CMK (cell line): ENCODE measurements at regions not wholly inside any gene's neighbourhood (a gene's known extent, or its start where the extent isn't known, plus 50 kb on each side); places are given as distances from the start of the nearest gene placed in this dataset.
A peak's percentile ranks its signal among the peaks of the same experiment; 100 is the strongest.

Experiments used
- DNase-seq: peaks from one replicate; pipeline ENCODE4 v3.0.0-alpha.2; 2010; ENCODE audit warnings: low read depth

- DNase-seq = no peak
These were observed 1314.6 kb downstream of the EFNB2 start for GRCh38 chr13:105220881-105221280.

GRCh38 chr13:105220063-105220462, 1315.4 kb downstream of the EFNB2 start:
- DNase-seq = no peak

- DNase-seq = no peak
These were observed 1315.8 kb downstream of the EFNB2 start for GRCh38 chr13:105219651-105220050.

- DNase-seq = no peak
These were observed 1322.0 kb downstream of the EFNB2 start for GRCh38 chr13:105213512-105213911.

- no peak for DNase-seq
These were observed 1327.7 kb downstream of the EFNB2 start for GRCh38 chr13:105207572-105208293.

GRCh38 chr13:105202354-105202753, 1333.1 kb downstream of the EFNB2 start:
- peak; percentile 14 for DNase-seq

GRCh38 chr13:105201351-105201750, 1334.1 kb downstream of the EFNB2 start:
- no peak for DNase-seq

GRCh38 chr13:105200181-105200580, 1335.3 kb downstream of the EFNB2 start:
- DNase-seq = no peak

GRCh38 chr13:105196052-105196451, 1339.4 kb downstream of the EFNB2 start:
- no peak for DNase-seq

GRCh38 chr13:105193026-105193425, 1342.4 kb downstream of the EFNB2 start:
- DNase-seq = no peak

GRCh38 chr13:105184201-105184600, 1351.3 kb downstream of the EFNB2 start:
- no peak for DNase-seq

- peak; percentile 17 for DNase-seq
These were observed 1358.1 kb downstream of the EFNB2 start for GRCh38 chr13:105177265-105177900.

GRCh38 chr13:105170438-105170837, 1365.0 kb downstream of the EFNB2 start:
- no peak for DNase-seq

GRCh38 chr13:105168295-105168694, 1367.2 kb downstream of the EFNB2 start:
- DNase-seq = no peak

- no peak for DNase-seq
These were observed 1368.1 kb downstream of the EFNB2 start for GRCh38 chr13:105167385-105167784.

- no peak for DNase-seq
These were observed 1369.9 kb downstream of the EFNB2 start for GRCh38 chr13:105165449-105166125.

GRCh38 chr13:105159841-105160240, 1375.6 kb downstream of the EFNB2 start:
- no peak for DNase-seq

GRCh38 chr13:105153611-105154010, 1381.9 kb downstream of the EFNB2 start:
- DNase-seq = no peak

GRCh38 chr13:105151639-105152038, 1383.8 kb downstream of the EFNB2 start:
- no peak for DNase-seq

GRCh38 chr13:105147461-105147860, 1388.0 kb downstream of the EFNB2 start:
- DNase-seq = no peak

- DNase-seq = no peak
These were observed 1390.5 kb downstream of the EFNB2 start for GRCh38 chr13:105144936-105145335.

- no peak for DNase-seq
These were observed 1391.4 kb downstream of the EFNB2 start for GRCh38 chr13:105144020-105144419.

GRCh38 chr13:105142556-105142955, 1392.9 kb downstream of the EFNB2 start:
- no peak for DNase-seq
